ENCODE measurements at regions not wholly inside any gene's neighbourhood (a gene's known extent, or its start where the extent isn't known, plus 50 kb on each side); places are given as distances from the start of the nearest gene placed in this dataset.

DNA sequence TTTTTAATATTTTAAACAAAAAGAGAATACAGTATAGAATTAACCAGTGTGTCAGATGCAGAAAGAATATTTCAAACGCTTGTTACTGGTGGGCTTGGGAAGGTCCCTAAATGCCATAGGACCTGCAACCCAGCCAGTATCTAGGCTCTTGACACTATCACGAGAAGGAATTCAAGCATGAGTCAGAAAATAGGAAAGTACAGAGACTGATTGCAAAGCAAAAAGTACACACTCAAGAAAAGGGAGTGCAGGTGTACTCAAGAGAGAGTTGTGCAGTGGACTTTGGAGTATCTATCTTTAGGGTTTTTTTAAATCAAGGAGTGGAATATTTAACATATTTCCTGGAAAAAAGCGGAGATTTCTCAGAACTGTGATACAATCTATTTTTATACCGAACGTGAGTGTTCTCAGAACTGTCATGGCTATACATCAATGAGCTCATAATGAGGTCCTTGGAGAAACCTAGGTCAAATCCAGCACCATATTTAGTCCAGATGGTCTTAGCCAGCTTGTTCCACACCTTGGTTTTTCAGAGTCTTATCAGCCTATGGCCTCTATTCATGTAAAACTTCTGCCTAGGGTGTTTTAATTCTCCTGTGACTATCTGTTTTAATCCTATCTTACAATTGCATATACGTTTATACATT lies 291.8 kb upstream of the FAT4 start:
- H3K4me2 ChIP-seq (replicated peaks; ENCODE audit: extremely low read depth, low read length, poor library complexity, severe bottlenecking): no peak overlapping the region
- H3K27ac ChIP-seq (ENCODE audit: low read depth in 1 of 2, low read length in 2 of 2): no peak overlapping the region
- H3K27ac Mint-ChIP-seq: no peak overlapping the region
- H3K9me3 Mint-ChIP-seq: peaks cover 0 to 4% (median 2%) of the 10 kb centered on the region in 7 donors
- no peaks in the 10 kb centered on the region for H3K36me3 Mint-ChIP-seq
- WGBS (ENCODE audit: insufficient coverage): 85% methylated on average over 4 of the region's 6 CpGs
- H3K4me3 ChIP-seq (replicated peaks in 1 of 3; ENCODE audit: low read depth in 2 of 3, low read length in 3 of 3): no peak overlapping the region
- H3K4me1 ChIP-seq (ENCODE audit: control insufficient read depth in 1 of 2, insufficient read depth in 2 of 2, low read length in 2 of 2): no peaks in the 10 kb centered on the region
- no peaks in the 10 kb centered on the region for H3K27me3 ChIP-seq (ENCODE audit: control insufficient read depth in 2 of 2, insufficient read depth in 2 of 2, low read length in 2 of 2)
- H2AFZ ChIP-seq (ENCODE audit: insufficient read depth, low read depth, low read length, poor library complexity, severe bottlenecking): no peak overlapping the region
- no peak for TF ChIP-seq CTCF (IDR thresholded peaks at IDR 0.05)
- no peak for DNase-seq
- no peak overlapping the region for H3K4me3 Mint-ChIP-seq
- no peaks in the 10 kb centered on the region for H3K4me1 Mint-ChIP-seq
- no peak overlapping the region for H3K9ac ChIP-seq (ENCODE audit: insufficient read depth, low read length, poor library complexity, severe bottlenecking)
- no peaks in the 10 kb centered on the region for H3K36me3 ChIP-seq (replicated peaks in 1 of 2; ENCODE audit: control insufficient read depth in 1 of 2, insufficient read depth in 2 of 2, low read length in 2 of 2)
- H3K27me3 Mint-ChIP-seq (ENCODE audit: low read depth in 3 of 3): no peaks in the 10 kb centered on the region
- intact Hi-C loops (cut with micrococcal nuclease): no loop called here
- peaks cover 0 to 4% of the 10 kb centered on the region in 2 donors for H3K9me3 ChIP-seq (replicated peaks in 1 of 2; ENCODE audit: control insufficient read depth in 1 of 2, insufficient read depth in 1 of 2, low read length in 2 of 2)
- no peaks in the 10 kb centered on the region for H4K20me1 ChIP-seq (ENCODE audit: insufficient read depth, low read length)
- H3K79me2 ChIP-seq (ENCODE audit: insufficient read depth, low read length): no peaks in the 10 kb centered on the region

- Mint-ChIP-seq H3K4me1 (no peaks in the 10 kb centered on the region), H3K27me3 (ENCODE audit: low read depth in 3 of 3) (peaks cover 0 to 2% (median 0%) of the 10 kb centered on the region in 3 donors), H3K4me3 (no peak overlapping the region), H3K36me3 (no peaks in the 10 kb centered on the region), H3K27ac (no peak overlapping the region), H3K9me3 (peaks cover 0 to 4% (median 2%) of the 10 kb centered on the region in 7 donors)
- no CpG with 5 or more reads among the region's 1 CpG for WGBS (ENCODE audit: insufficient coverage)
- Histone ChIP-seq H3K4me1 (ENCODE audit: control insufficient read depth in 1 of 2, insufficient read depth in 2 of 2, low read length in 2 of 2) (no peaks in the 10 kb centered on the region), H3K79me2 (ENCODE audit: insufficient read depth, low read length) (no peaks in the 10 kb centered on the region), H3K4me2 (replicated peaks; ENCODE audit: extremely low read depth, low read length, poor library complexity, severe bottlenecking) (no peak overlapping the region), H3K27me3 (ENCODE audit: control insufficient read depth in 2 of 2, insufficient read depth in 2 of 2, low read length in 2 of 2) (no peaks in the 10 kb centered on the region), H3K9me3 (replicated peaks in 1 of 2; ENCODE audit: control insufficient read depth in 1 of 2, insufficient read depth in 1 of 2, low read length in 2 of 2) (peaks cover 0 to 4% of the 10 kb centered on the region in 2 donors), H3K27ac (ENCODE audit: low read depth in 1 of 2, low read length in 2 of 2) (no peak overlapping the region), H4K20me1 (ENCODE audit: insufficient read depth, low read length) (no peaks in the 10 kb centered on the region), H3K36me3 (replicated peaks in 1 of 2; ENCODE audit: control insufficient read depth in 1 of 2, insufficient read depth in 2 of 2, low read length in 2 of 2) (no peaks in the 10 kb centered on the region), H2AFZ (ENCODE audit: insufficient read depth, low read depth, low read length, poor library complexity, severe bottlenecking) (no peak overlapping the region), H3K4me3 (replicated peaks in 1 of 3; ENCODE audit: low read depth in 2 of 3, low read length in 3 of 3) (no peak overlapping the region), H3K9ac (ENCODE audit: insufficient read depth, low read length, poor library complexity, severe bottlenecking) (no peak overlapping the region)
- no peak for TF ChIP-seq CTCF (IDR thresholded peaks at IDR 0.05)
- intact Hi-C loops (cut with micrococcal nuclease): no loop called here
- DNase-seq: no peak
These were observed 293.6 kb upstream of the FAT4 start for GRCh38 chr4:125021189-125021588.
